Fibroblast of mammary gland (primary cell): ENCODE measurements at regions not wholly inside any gene's neighbourhood (a gene's known extent, or its start where the extent isn't known, plus 50 kb on each side); places are given as distances from the start of the nearest gene placed in this dataset.
A peak's percentile ranks its signal among the peaks of the same experiment; 100 is the strongest.

Experiments
- DNase-seq: peaks from one replicate; pipeline ENCODE4 v3.0.0-alpha.2; 2010; ENCODE audit warnings: low read depth
- H3K4me3 ChIP-seq: 2 replicates; pipeline ENCODE4 v1.5.1; 2011; ENCODE audit warnings: low read depth, mild to moderate bottlenecking, low read length, moderate library complexity; ENCODE audit not compliant: control insufficient read depth
- TF ChIP-seq, protein P1 (sequence below): conservative IDR thresholded peaks from 2 replicates; pipeline ENCODE4 v1.5.1; 2011; ENCODE audit warnings: low read depth, low read length, inconsistent platforms; ENCODE audit not compliant: control insufficient read depth, insufficient read depth

DNA sequence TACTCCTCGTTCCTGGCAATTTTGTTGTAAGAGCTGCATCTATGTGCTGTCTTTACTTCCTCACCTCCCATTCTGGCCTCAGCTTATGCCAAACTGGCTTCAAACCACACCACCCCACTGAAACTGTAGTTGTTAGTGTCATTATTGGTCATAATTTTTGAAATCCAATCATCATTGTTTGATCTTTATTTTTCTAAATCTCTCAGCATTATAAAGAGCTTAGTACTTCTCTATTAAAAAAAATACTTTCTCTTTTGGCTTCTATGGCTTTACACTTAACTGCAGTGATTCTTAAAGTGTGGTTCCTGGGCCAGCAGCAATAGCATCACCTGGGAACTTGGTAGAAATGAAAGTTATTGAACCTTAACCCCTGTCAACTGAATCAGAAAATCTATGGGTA is 83.5 kb upstream of the GRPR start:
- DNase-seq = no peak
- TF ChIP-seq, protein P1, sequence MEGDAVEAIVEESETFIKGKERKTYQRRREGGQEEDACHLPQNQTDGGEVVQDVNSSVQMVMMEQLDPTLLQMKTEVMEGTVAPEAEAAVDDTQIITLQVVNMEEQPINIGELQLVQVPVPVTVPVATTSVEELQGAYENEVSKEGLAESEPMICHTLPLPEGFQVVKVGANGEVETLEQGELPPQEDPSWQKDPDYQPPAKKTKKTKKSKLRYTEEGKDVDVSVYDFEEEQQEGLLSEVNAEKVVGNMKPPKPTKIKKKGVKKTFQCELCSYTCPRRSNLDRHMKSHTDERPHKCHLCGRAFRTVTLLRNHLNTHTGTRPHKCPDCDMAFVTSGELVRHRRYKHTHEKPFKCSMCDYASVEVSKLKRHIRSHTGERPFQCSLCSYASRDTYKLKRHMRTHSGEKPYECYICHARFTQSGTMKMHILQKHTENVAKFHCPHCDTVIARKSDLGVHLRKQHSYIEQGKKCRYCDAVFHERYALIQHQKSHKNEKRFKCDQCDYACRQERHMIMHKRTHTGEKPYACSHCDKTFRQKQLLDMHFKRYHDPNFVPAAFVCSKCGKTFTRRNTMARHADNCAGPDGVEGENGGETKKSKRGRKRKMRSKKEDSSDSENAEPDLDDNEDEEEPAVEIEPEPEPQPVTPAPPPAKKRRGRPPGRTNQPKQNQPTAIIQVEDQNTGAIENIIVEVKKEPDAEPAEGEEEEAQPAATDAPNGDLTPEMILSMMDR = no peak
- H3K4me3 ChIP-seq = no peak overlapping the region

DNA sequence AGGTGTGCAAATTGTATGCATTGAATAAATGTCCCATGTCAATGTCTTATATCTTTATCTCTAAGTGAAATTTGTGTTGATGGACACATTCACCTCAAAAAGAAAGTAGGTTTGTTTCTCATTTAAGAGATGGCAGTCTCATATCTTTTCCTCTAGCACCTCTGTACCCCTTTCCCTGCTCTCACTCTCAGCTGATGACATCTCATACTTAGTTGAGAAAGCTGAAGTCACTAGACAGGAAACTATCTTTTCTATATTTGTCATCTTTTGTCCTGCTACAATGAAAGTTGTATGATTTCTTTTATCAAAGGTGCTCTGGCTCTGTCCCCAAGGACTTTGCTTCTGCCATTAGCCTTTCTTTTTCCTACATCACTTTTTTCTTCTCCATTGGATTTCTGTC is 84.0 kb upstream of the GRPR start:
- H3K4me3 ChIP-seq = no peak overlapping the region
- TF ChIP-seq, protein P1 = no peak
- DNase-seq = no peak

DNA sequence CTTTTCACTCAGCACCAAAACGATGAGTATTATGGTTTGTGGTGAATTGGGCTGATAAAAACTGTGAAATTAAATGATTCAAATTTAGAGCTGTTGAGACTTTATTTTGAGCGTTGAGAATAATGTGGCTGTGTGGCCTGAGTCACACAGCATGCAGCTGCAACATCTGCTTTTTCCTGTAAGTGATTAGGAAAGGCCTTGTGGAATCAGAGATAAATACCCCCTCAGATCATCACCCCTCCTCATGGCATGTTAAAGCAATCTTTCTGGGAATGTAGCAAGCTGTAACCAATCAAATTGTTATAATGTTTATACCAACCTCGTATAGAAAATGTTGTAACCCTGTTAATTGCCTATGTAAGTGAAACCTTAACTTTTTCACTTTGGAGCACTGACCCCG is 90.0 kb upstream of the GRPR start:
- no peak overlapping the region for H3K4me3 ChIP-seq
- TF ChIP-seq, protein P1 = no peak
- DNase-seq = peak; percentile 52

DNA sequence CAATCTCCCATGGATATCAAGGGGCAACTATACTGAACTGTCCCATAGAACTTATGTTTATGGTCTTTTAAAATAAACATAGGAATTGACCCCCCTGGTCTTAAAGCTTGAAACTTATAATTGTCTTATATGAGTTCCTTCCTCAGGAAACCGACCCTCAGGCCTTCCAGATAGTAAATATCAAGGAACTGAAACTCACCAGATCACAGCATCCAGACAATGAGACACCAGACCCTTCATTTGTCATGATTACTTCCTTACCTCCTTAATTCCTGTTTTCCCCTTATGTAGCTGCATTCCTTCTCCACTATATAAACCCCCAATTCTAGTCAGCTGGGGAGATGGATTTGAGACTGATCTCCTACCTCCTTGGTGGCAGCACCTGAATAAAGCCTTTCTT is 94.8 kb upstream of the GRPR start:
- no peak for DNase-seq
- TF ChIP-seq, protein P1 = no peak
- H3K4me3 ChIP-seq = no peak overlapping the region

DNA sequence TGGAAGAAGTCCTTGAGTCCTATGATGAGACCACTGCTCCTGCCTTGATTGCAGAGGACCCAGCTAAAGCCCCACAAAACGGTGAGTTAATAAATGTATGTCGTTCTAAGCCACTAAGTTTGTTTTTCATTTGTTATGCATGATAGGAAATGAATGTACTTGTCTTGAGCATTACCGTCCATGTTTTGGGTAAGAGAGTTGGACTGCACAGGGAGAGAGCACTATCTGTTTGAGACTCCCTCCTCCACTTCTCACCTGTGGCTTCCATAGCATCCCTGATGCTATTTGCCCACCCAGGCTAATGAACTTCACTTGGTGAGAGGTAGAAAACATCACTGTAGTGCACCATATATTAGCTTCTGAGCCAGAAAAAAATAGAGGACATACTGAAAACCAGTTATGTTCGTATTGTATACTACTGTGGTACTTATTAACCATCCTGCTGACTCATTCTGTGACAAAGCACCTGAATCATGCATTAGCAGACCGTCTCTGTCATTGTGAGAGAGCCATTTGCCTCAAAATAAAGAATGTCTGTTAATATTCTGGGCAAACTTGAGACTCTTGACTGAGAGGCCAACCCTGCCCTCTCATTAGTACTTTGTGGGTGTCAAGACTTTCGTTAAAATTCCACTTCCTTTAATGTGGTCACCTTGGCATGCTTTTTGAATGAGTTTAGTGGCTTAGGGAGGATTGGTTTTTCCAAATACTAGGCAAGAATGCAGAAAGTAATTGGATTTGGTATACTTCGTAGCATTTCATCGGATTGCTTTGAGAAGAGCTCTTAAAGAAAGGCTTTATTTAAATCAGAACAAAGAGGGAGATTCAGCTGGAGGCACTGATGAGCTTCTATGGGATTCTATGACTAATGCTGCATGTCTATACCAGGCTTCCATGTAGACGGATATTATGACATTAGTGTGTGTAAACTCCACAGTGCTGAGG is 99.3 kb upstream of the GRPR start:
- TF ChIP-seq, protein P1 = no peak
- no peak overlapping the region for H3K4me3 ChIP-seq
- peak; percentile 72 for DNase-seq

DNA sequence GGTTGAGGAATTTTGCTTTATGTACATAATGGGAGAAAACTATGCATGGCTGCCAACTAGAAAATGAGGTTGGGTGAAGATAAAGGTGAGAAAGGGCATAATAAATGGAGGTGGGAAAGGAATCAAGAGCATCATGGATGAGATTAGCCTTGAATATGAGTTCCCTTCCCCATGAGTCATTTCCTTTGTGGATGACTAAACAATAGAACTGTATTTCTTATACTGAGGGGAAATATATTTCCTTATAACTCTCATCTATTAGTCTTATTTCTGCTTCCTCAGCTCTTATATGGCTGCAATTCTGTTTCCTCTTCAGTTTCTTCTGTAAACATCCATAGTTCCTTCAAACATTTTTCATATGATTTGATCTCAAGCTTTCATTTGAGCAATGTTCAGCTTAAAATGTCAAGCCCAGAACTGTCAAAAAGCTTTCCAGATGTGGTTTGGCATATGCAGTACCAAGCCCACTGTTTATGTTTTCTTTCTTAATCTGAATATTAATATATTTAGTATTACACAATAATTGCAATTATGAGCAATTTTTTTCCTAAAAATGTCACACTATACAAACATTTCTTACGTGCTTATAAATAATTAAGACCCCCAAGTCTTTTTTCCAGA is 100.7 kb upstream of the GRPR start:
- TF ChIP-seq, protein P1 = no peak
- H3K4me3 ChIP-seq = no peak overlapping the region
- peak; percentile 54 for DNase-seq
